ENCODE measurements at regions not wholly inside any gene's neighbourhood (a gene's known extent, or its start where the extent isn't known, plus 50 kb on each side); places are given as distances from the start of the nearest gene placed in this dataset.

DNA sequence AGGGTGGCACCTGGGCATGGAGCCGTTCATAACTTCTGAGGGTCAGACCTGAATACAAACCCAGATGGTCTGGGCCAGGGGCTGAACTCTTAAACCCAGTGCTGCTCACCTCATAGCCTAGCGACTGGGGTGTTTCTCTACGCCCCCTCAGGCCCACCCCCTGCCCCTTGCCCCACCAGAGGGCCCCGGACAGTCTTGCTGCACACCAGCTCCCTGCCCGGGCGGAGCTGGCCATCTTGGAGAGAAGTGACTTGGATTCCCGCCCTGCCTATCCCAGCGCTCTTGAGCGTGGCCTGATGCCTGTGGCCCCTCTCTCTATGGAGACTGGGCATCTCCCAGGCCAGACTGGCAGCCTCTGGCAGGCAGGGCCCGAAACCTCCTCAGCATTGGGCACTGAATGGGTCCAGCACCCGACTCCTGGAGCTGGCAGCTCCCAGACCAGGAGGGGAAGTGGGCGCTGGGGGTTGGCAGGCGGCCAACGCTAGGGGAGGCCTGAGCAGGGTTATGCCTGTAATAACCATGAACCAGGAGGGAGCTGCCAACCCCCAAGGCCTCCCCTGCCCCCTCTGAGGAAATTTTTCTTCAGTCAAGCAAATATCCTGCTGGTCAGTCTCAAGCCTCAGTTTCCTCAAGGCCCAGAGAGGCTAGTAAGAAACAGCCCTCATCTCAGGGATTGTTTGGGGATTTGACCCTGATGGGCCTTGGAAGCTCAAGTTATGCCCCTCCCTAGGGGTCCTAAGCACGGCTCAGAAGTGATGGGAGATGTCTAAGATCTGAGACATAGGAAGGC lies 169.5 kb downstream of the VEGFA start:
- Histone ChIP-seq H3K4me3 (ENCODE audit: insufficient read depth, low read depth, low read length) (no peak overlapping the region), H3K36me3 (replicated peaks; ENCODE audit: control insufficient read depth, insufficient read depth, low read length) (no peaks in the 10 kb centered on the region), H3K27me3 (ENCODE audit: control insufficient read depth, insufficient read depth, low read length) (no peaks in the 10 kb centered on the region)
- no peak for DNase-seq

DNA sequence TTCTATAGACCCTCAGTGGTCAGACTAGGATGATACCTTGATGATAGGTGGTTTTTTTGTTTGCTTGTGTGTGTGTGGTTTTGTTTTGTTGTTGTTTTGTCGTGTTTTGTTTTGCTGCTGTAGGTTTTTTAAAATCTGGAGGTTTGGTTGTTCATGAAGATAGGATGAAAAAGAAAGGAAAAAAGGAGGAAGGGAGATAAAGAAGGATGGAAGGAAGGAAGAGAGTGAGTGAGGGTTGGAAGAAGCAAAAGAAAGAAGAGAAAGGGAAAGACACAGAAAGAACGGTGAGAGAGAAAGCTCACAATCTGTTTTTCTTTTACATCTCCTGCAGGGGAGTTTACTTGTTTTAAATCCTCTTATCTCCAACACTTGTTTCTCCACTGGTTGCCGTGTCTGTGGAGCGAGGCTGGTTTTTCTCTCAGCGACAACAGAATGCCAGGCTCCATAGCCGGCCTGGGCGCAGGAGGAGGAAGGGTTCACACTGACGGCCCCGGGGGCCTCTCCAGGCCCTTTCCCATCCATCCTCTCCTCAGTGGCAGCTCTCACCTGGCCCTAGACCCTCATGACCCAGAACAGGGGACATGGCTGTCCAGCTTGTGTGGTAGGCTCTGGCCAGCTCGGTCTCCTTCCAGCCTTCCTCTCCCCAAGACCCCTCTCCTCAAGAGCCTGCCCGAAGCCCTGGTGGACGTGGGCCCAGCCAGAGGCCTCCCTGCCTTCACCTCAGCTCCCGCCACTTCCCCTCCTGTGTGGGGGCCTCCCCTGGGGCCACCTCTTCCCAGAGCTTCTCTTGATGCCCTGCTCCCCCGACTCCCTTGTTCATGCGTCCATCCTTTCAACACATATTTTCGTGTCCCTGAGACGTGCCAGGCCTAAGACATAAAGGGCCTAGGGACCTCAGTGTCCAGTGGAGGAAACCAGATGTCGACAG lies 168.4 kb downstream of the VEGFA start:
- DNase-seq: no peak
- no peaks in the 10 kb centered on the region for H3K27me3 ChIP-seq (ENCODE audit: control insufficient read depth, insufficient read depth, low read length)
- H3K4me3 ChIP-seq (ENCODE audit: insufficient read depth, low read depth, low read length): no peak overlapping the region
- H3K36me3 ChIP-seq (replicated peaks; ENCODE audit: control insufficient read depth, insufficient read depth, low read length): no peaks in the 10 kb centered on the region

DNA sequence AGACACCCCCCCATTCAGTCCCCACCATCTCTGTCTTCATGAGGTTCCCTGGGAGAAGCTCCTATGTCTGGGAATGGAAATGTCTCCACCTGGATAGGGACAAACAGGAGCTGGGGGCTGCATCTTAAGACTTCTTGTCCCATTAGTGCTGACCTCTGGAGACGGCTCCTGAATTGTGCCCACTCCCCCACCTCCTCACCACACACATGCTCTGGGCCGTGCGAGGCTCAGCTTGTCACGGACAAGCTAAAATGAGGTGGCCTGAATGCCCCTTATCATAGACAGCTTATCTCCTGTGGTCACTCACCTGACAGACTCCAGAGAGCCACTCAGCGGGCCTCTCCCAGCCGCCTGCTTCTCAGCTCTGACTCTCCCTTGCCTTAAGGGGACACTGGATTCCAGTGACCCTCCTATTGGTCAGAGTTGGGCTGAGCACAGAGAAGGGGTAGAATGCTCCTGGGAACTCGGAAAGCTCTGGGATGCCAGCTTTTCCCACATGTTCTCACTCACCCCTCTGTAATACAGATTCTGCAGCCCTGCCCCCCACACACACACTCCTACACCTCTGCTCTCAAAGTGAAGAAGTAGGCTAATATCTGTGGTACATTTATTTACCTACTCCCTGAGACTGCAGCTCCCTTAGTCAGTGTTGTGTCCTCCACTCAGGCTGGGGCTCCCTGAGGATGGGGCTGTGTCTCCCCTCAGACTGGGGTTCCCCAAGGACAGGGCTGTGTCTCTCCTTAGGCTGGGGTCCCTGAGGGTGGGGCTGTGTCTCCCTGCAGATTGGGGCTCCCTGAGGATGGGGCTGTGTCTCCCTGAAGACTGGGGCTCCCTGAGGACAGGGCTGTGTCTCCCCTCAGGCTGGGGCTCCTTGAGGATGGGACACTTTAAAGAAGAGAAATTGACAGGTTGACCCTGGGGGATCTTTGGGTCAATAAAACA lies 167.5 kb downstream of the VEGFA start:
- Histone ChIP-seq H3K36me3 (replicated peaks; ENCODE audit: control insufficient read depth, insufficient read depth, low read length) (no peaks in the 10 kb centered on the region), H3K4me3 (ENCODE audit: insufficient read depth, low read depth, low read length) (no peak overlapping the region), H3K27me3 (ENCODE audit: control insufficient read depth, insufficient read depth, low read length) (no peaks in the 10 kb centered on the region)
- no peak for DNase-seq

GRCh38 chr6:43936476-43936875 lies 166.5 kb downstream of the VEGFA start:
- H3K36me3 ChIP-seq (replicated peaks; ENCODE audit: control insufficient read depth, insufficient read depth, low read length): no peaks in the 10 kb centered on the region
- no peaks in the 10 kb centered on the region for H3K27me3 ChIP-seq (ENCODE audit: control insufficient read depth, insufficient read depth, low read length)
- no peak overlapping the region for H3K4me3 ChIP-seq (ENCODE audit: insufficient read depth, low read depth, low read length)
- no peak for DNase-seq

DNA sequence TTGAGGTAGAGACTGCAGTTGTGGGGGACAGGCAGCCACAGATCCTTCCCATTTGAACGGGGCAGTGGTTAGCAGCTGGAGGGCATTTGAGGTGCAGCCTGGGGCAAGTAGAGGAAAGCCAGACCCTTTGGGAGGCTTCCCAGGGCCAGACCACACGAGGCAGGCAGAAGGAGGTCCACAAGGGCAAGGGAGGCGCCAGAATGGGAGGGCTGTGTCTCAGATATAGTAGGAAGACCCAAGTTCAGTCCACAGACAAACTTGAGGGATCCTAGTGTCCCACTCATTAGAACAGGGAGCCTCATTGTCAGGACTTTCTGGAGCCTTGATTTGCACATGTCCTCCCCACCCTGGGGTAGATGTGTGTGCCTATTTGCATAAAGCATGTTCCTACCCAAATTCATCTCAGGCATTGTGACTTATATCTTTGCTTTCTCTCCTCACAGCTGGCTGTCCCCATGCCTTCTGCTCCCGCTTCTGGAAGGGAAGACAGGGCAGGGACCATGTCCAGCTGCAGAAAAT lies 166.0 kb downstream of the VEGFA start:
- DNase-seq: no peak
- H3K4me3 ChIP-seq (ENCODE audit: insufficient read depth, low read depth, low read length): no peak overlapping the region
- no peaks in the 10 kb centered on the region for H3K27me3 ChIP-seq (ENCODE audit: control insufficient read depth, insufficient read depth, low read length)
- H3K36me3 ChIP-seq (replicated peaks; ENCODE audit: control insufficient read depth, insufficient read depth, low read length): no peaks in the 10 kb centered on the region

DNA sequence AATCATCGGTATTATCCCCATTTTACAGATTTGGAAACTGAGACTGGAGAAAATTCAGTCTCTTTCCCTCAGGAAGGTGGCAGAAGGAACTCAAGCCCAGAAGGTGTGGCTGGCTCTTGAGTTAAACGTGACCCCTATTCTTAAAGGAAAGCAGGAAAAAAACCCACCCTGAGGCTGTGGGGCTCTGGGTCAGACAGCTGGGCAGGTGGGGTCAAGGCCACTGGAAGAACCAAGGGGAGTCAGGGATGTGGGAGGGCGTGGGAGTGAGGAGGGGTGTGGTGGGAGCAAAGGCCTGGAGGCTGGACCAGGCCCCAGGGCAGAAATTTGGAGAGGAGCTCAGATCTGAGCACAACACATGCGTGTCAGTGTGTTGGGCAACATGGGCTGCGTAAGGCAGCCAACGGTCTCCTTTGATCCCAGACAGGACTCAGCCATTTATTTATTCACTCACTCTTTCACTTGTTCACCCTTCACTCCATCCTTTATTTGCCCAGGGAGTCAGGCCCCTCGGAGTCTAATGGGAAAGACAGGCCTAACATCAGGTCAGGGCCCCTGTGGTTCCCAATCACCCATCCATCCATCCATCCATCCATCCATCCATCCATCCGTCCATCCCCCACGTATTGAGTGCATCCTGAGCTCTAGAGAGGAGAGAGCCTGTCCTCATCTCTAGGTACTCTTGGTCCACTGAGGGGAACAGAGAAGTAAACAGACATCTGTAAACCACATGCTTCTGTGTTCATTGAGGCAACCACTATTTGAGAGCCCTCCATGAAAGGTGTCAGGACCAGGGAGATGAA lies 165.0 kb downstream of the VEGFA start:
- no peak for DNase-seq
- H3K4me3 ChIP-seq (ENCODE audit: insufficient read depth, low read depth, low read length): no peak overlapping the region

DNA sequence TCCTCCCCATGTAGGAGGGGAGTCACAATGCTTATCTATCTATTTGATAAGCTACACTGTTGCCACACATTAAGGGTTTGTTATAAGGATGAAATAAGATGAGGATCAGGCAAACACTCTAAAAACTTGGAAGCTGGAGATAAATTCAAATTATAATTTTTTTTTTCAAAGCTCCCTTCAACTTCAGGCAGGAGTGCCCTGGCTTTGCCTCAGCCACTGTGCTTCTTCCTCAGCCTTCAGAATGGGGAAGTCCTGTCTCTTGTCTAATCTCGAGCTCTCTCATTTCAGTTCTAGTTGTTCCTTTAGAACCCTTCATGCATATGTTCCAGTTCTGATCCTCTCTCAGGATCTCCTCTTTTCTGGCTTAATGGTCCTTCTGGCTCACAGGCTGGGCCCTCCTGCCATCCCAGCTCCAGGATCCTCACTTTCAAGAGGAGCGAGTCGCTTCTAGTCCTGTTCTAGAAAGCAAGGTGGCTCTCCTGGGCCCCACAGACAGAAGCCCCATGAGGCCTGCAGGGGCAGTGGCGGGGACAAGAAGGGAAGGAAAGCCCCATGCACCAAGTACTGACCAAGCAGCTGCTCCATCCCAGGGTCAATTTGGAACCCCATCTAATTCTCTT lies 164.3 kb downstream of the VEGFA start:
- DNase-seq: no peak
- Histone ChIP-seq H3K27me3 (ENCODE audit: control insufficient read depth, insufficient read depth, low read length) (no peaks in the 10 kb centered on the region), H3K4me3 (ENCODE audit: insufficient read depth, low read depth, low read length) (no peak overlapping the region), H3K36me3 (replicated peaks; ENCODE audit: control insufficient read depth, insufficient read depth, low read length) (no peaks in the 10 kb centered on the region)

More for the DNA sequence above, 165.0 kb downstream of the VEGFA start:
- Histone ChIP-seq H3K36me3 (replicated peaks; ENCODE audit: control insufficient read depth, insufficient read depth, low read length) (no peaks in the 10 kb centered on the region), H3K27me3 (ENCODE audit: control insufficient read depth, insufficient read depth, low read length) (no peaks in the 10 kb centered on the region)

DNA sequence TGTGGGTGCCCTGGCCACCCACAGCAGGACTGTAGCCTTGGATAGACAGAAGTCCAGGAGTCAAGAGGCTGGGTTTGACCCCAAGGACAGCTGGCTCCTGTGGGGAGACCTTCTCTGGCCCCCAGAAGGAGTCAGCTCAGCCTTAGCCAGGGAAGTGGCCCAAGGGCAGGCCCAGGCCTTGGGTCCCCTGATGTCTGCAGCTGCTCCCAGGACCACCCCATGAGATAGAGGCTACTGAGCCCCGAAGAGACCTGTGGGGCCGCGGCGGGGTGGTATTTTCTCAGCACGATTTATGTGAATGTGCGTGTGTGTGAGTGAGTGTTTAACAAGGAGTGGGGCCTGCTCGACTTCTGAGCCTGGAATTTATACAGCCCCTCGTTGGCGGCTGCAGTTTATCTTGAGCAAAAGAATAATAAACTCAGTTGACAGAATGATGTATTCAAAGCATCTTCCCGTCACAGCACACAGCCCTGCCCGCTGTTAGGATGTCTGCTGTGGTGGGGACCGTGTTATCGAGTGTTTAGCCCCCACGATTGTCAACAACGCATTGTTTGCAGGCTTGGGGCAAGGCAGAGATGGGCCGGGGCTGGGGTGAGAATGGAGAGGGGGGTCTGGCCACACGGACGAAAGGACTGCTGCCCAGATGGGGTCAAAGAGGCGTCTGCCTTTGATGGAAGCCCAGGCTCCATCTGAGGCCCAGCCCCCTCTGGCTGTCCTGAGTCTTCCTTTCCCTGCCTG lies 163.3 kb downstream of the VEGFA start:
- H3K27me3 ChIP-seq (ENCODE audit: control insufficient read depth, insufficient read depth, low read length): no peaks in the 10 kb centered on the region
- no peak overlapping the region for H3K4me3 ChIP-seq (ENCODE audit: insufficient read depth, low read depth, low read length)
- no peaks in the 10 kb centered on the region for H3K36me3 ChIP-seq (replicated peaks; ENCODE audit: control insufficient read depth, insufficient read depth, low read length)
- no peak for DNase-seq

DNA sequence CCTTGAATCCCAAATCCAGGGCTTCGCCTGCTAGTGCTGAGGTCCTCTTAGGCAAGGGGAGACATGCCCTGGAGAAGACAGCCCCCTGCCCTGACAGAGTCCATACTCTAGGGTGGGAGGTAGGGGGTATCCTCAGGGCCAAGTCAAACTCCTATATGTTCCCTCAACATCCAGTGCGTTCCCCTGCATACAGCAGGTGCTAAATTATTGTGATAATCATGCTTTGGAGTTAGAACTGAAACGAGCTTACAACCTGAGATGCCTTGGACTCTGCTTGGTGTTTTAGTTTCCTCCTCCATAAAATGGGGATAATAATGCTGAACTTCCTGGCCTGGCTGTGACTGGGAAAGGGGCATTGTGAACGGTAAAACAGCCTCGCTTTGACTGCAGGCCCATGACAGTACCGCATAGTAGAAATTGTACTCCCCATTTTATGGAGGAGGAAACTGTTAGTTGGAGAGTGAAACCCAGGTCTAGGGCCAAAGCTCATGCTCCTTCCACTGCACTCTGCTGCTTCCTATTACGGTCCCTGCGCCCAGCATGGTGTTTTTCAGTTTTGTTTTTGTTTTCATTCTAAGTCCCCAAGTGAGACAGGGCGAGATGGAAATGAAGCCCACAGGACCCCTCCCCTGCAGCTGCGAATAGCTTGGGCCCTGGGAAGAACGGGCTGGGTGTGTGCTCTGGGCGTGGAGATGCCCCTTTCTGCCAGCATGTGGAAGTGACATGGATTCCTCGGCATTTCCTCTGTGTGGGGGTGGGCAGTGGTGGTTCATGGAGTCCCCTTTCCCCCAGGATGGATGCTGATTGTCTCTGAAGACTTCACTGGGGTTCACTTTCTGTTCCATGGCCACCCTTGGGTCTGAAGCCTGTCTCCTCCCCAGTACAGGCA lies 162.5 kb downstream of the VEGFA start:
- Histone ChIP-seq H3K4me3 (ENCODE audit: insufficient read depth, low read depth, low read length) (no peak overlapping the region), H3K27me3 (ENCODE audit: control insufficient read depth, insufficient read depth, low read length) (no peaks in the 10 kb centered on the region), H3K36me3 (replicated peaks; ENCODE audit: control insufficient read depth, insufficient read depth, low read length) (no peaks in the 10 kb centered on the region)
- DNase-seq: no peak

GRCh38 chr6:43931201-43931600 lies 161.2 kb downstream of the VEGFA start:
- no peak for DNase-seq
- Histone ChIP-seq H3K27me3 (ENCODE audit: control insufficient read depth, insufficient read depth, low read length) (no peaks in the 10 kb centered on the region), H3K4me3 (ENCODE audit: insufficient read depth, low read depth, low read length) (no peak overlapping the region), H3K36me3 (replicated peaks; ENCODE audit: control insufficient read depth, insufficient read depth, low read length) (no peaks in the 10 kb centered on the region)

DNA sequence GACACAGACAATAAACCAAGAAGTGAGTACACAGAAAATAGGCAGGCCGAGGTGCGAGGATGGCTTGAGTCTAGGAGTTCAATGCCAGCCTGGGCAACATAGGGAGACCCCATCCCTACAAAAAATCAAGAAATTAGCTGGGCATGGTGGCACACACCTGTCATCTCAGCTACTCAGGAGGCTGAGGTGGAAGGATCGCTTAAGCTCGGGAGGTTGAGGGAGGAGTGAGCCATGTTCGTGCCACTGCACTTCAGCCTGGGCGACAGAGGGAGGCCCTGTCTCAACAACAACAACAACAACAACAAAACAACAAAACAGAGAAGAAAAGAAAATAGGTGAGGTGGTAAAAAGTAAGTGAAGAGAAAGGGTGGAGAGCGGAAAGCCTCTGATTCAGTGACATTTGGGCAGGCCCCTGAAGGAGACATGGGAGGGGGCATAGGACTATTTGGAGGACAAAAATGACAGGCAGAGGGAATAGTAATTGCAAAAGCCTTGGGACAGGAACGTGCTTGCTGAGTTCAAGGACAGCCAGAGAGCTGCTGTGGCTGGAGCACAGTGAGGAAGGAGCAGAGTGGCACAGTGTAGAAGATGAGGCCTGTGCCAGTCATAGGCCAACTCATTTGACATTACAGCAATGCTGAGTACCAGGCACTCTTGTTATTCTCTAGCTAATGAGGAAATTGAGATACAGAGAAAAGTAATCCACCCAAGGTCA lies 160.6 kb downstream of the VEGFA start:
- H3K4me3 ChIP-seq (ENCODE audit: insufficient read depth, low read depth, low read length): no peak overlapping the region
- DNase-seq: no peak
- no peaks in the 10 kb centered on the region for H3K27me3 ChIP-seq (ENCODE audit: control insufficient read depth, insufficient read depth, low read length)
- H3K36me3 ChIP-seq (replicated peaks; ENCODE audit: control insufficient read depth, insufficient read depth, low read length): no peaks in the 10 kb centered on the region

Measured in H7 (cell line).